ENCODE measurements at regions not wholly inside any gene's neighbourhood (a gene's known extent, or its start where the extent isn't known, plus 50 kb on each side); places are given as distances from the start of the nearest gene placed in this dataset.

DNA sequence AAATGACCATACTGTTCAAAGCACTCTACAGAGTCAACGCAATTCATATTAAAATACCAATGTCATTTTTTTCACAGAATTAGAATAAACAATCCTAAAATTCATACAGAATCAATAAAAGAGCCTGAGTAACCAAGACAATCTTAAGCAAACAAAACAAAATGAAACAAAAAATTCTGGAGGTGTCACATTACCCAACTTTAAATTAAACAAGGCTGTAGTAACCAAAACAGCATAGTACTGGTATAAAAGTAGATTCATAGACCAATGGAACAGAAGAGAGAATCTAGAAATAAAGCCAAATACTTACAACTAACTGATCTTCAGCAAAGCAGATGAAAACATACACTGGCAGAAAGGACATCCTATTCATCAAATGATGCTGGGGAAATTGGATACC lies 346.9 kb upstream of the JAG1 start:
- Histone ChIP-seq H3K4me2 (ENCODE audit: low read depth, low read length, poor library complexity, severe bottlenecking) (no peak overlapping the region), H4K20me1 (ENCODE audit: insufficient read depth, low read length, poor library complexity, severe bottlenecking) (no peaks in the 10 kb centered on the region), H3K79me2 (ENCODE audit: insufficient read depth, low read length) (no peaks in the 10 kb centered on the region), H3K4me3 (ENCODE audit: low read length, poor library complexity, severe bottlenecking) (no peak overlapping the region), H2AFZ (ENCODE audit: low read length) (no peak overlapping the region), H3K9ac (ENCODE audit: low read depth, low read length, poor library complexity, severe bottlenecking) (no peak overlapping the region), H3K9me2 (replicated peaks; ENCODE audit: low read depth, low read length) (no peaks in the 10 kb centered on the region; the same call in 1 of the 2 replicates), H3K4me1 (ENCODE audit: insufficient read depth, low read length, poor library complexity, severe bottlenecking) (no peaks in the 10 kb centered on the region), H3K27me3 (ENCODE audit: insufficient read depth, low read length, poor library complexity, severe bottlenecking) (no peaks in the 10 kb centered on the region), H3K36me3 (ENCODE audit: insufficient read depth, low read length) (no peaks in the 10 kb centered on the region), H3F3A (ENCODE audit: low read depth) (no peaks in the 10 kb centered on the region), H3K9me3 (ENCODE audit: insufficient read depth, low read depth, low read length) (no peaks in the 10 kb centered on the region; the same call in 1 of the 2 replicates)
- TF ChIP-seq, protein P1, sequence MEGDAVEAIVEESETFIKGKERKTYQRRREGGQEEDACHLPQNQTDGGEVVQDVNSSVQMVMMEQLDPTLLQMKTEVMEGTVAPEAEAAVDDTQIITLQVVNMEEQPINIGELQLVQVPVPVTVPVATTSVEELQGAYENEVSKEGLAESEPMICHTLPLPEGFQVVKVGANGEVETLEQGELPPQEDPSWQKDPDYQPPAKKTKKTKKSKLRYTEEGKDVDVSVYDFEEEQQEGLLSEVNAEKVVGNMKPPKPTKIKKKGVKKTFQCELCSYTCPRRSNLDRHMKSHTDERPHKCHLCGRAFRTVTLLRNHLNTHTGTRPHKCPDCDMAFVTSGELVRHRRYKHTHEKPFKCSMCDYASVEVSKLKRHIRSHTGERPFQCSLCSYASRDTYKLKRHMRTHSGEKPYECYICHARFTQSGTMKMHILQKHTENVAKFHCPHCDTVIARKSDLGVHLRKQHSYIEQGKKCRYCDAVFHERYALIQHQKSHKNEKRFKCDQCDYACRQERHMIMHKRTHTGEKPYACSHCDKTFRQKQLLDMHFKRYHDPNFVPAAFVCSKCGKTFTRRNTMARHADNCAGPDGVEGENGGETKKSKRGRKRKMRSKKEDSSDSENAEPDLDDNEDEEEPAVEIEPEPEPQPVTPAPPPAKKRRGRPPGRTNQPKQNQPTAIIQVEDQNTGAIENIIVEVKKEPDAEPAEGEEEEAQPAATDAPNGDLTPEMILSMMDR (conservative IDR thresholded peaks at IDR 0.05; ENCODE audit: low read length), result no peak
- no peak for TF ChIP-seq EZH2phosphoT487 (IDR thresholded peaks at IDR 0.05; ENCODE audit: borderline replicate concordance)

DNA sequence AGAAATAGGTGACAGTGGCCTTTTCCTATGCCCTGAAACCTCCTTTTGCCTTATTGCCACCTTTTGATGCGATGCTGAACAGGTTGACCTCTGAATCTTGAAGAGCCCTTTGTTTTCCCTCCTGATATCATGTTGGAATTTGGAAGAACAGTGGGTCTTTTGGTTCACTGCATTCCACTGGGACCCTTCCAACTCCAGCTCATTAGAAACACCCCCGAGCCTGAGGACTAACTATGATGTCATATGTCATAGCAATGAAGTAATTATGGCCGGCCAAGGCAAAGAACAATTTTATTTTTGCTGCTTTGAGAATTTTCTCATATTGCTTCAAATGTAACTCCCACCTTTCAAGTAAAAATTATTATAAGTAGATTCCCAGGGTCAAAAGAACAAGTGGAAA lies 353.4 kb upstream of the JAG1 start:
- H2AFZ ChIP-seq (ENCODE audit: low read length), result no peak overlapping the region
- no peak overlapping the region for H3K4me2 ChIP-seq (ENCODE audit: low read depth, low read length, poor library complexity, severe bottlenecking)
- no peak overlapping the region for H3K4me3 ChIP-seq (ENCODE audit: low read length, poor library complexity, severe bottlenecking)
- H3K4me1 ChIP-seq (ENCODE audit: insufficient read depth, low read length, poor library complexity, severe bottlenecking), result no peaks in the 10 kb centered on the region
- no peaks in the 10 kb centered on the region for H3K9me2 ChIP-seq (replicated peaks; ENCODE audit: low read depth, low read length)
- no peaks in the 10 kb centered on the region for H3K79me2 ChIP-seq (ENCODE audit: insufficient read depth, low read length)
- no peaks in the 10 kb centered on the region for H3F3A ChIP-seq (ENCODE audit: low read depth)
- H3K9me3 ChIP-seq (ENCODE audit: insufficient read depth, low read depth, low read length), result no peaks in the 10 kb centered on the region
- H3K27me3 ChIP-seq (ENCODE audit: insufficient read depth, low read length, poor library complexity, severe bottlenecking), result no peaks in the 10 kb centered on the region
- no peak overlapping the region for H3K9ac ChIP-seq (ENCODE audit: low read depth, low read length, poor library complexity, severe bottlenecking)
- H4K20me1 ChIP-seq (ENCODE audit: insufficient read depth, low read length, poor library complexity, severe bottlenecking), result no peaks in the 10 kb centered on the region
- no peak for TF ChIP-seq EZH2phosphoT487 (IDR thresholded peaks at IDR 0.05; ENCODE audit: borderline replicate concordance)
- TF ChIP-seq, protein P1 (conservative IDR thresholded peaks at IDR 0.05; ENCODE audit: low read length), result no peak
- H3K36me3 ChIP-seq (ENCODE audit: insufficient read depth, low read length), result no peaks in the 10 kb centered on the region

DNA sequence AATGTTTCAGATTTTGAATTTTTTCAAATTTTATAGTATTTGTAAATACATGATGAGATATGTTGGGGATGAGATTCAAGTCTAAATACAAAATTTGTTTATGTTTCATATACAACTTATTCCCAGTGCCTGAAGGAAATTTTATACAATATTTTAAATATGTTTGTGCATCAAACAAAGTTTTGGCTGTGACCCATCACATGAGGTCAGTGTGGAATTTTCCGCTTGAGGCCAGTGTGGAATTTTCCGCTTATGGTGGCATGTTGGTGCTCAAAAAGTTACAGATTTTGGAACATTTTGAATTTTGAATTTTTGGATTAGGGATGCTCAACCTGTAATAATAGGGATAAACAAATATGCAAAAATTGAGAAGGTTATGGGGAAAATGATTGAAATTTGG lies 356.6 kb upstream of the JAG1 start:
- Histone ChIP-seq H3K9ac (ENCODE audit: low read depth, low read length, poor library complexity, severe bottlenecking) (no peak overlapping the region), H3K9me3 (ENCODE audit: insufficient read depth, low read depth, low read length) (no peaks in the 10 kb centered on the region), H3K79me2 (ENCODE audit: insufficient read depth, low read length) (no peaks in the 10 kb centered on the region), H2AFZ (ENCODE audit: low read length) (no peak overlapping the region), H4K20me1 (ENCODE audit: insufficient read depth, low read length, poor library complexity, severe bottlenecking) (no peaks in the 10 kb centered on the region), H3F3A (ENCODE audit: low read depth) (no peaks in the 10 kb centered on the region), H3K9me2 (replicated peaks; ENCODE audit: low read depth, low read length) (no peaks in the 10 kb centered on the region), H3K4me1 (ENCODE audit: insufficient read depth, low read length, poor library complexity, severe bottlenecking) (no peaks in the 10 kb centered on the region), H3K4me3 (ENCODE audit: low read length, poor library complexity, severe bottlenecking) (no peak overlapping the region), H3K27me3 (ENCODE audit: insufficient read depth, low read length, poor library complexity, severe bottlenecking) (no peaks in the 10 kb centered on the region), H3K36me3 (ENCODE audit: insufficient read depth, low read length) (no peaks in the 10 kb centered on the region), H3K4me2 (ENCODE audit: low read depth, low read length, poor library complexity, severe bottlenecking) (no peak overlapping the region)
- TF ChIP-seq, protein P1 (conservative IDR thresholded peaks at IDR 0.05; ENCODE audit: low read length), result no peak
- TF ChIP-seq EZH2phosphoT487 (IDR thresholded peaks at IDR 0.05; ENCODE audit: borderline replicate concordance), result no peak
